GM21737 (cell line): ENCODE measurements at regions not wholly inside any gene's neighbourhood (a gene's known extent, or its start where the extent isn't known, plus 50 kb on each side); places are given as distances from the start of the nearest gene placed in this dataset.

ENCODE experiments used
- ATAC-seq: cut with Tn5 transposase; IDR thresholded peaks from one replicate; pipeline ENCODE4 v1.9.1; 2021; ENCODE audit warnings: mild to moderate bottlenecking, moderate library complexity; ENCODE audit not compliant: unreplicated experiment

GRCh38 chr11:15650105-15650938 is 535.6 kb downstream of the INSC start:
- peak; percentile 99 for ATAC-seq

- no peak for ATAC-seq
Observed at GRCh38 chr11:15651033-15651432, 536.3 kb downstream of the INSC start.

GRCh38 chr11:15651816-15652215 is 537.1 kb downstream of the INSC start:
- no peak for ATAC-seq

- no peak for ATAC-seq
Observed at GRCh38 chr11:15653191-15653710, 538.5 kb downstream of the INSC start.

GRCh38 chr11:15654451-15654850 is 539.7 kb downstream of the INSC start:
- ATAC-seq, result no peak

- ATAC-seq, result no peak
Observed at GRCh38 chr11:15655552-15655951, 540.8 kb downstream of the INSC start.

GRCh38 chr11:15657264-15657663 is 542.5 kb downstream of the INSC start:
- ATAC-seq, result no peak

GRCh38 chr11:15660496-15660895 is 545.8 kb downstream of the INSC start:
- no peak for ATAC-seq

GRCh38 chr11:15662285-15662684 is 547.6 kb downstream of the INSC start:
- ATAC-seq, result no peak

- ATAC-seq, result no peak
Observed at GRCh38 chr11:15663777-15664218, 549.1 kb downstream of the INSC start.

GRCh38 chr11:15665368-15665871 is 550.7 kb downstream of the INSC start:
- no peak for ATAC-seq

- no peak for ATAC-seq
Observed at GRCh38 chr11:15667127-15667725, 552.5 kb downstream of the INSC start.

- ATAC-seq, result no peak
Observed at GRCh38 chr11:15668718-15669117, 554.0 kb downstream of the INSC start.

- ATAC-seq, result no peak
Observed at GRCh38 chr11:15670520-15671070, 555.9 kb downstream of the INSC start.

GRCh38 chr11:15671216-15671615 is 556.5 kb downstream of the INSC start:
- no peak for ATAC-seq

- ATAC-seq, result no peak
Observed at GRCh38 chr11:15672825-15673224, 558.1 kb downstream of the INSC start.

- no peak for ATAC-seq
Observed at GRCh38 chr11:15673408-15673831, 558.7 kb downstream of the INSC start.

GRCh38 chr11:15674756-15675155 is 560.0 kb downstream of the INSC start:
- no peak for ATAC-seq

GRCh38 chr11:15675683-15676082 is 561.0 kb downstream of the INSC start:
- ATAC-seq, result no peak

GRCh38 chr11:15677181-15677580 is 562.5 kb downstream of the INSC start:
- no peak for ATAC-seq

- no peak for ATAC-seq
Observed at GRCh38 chr11:15683528-15683927, 568.8 kb downstream of the INSC start.

- no peak for ATAC-seq
Observed at GRCh38 chr11:15685306-15685705, 570.6 kb downstream of the INSC start.
